Activated CD8-positive, alpha-beta memory T cell treated with anti-CD3 and anti-CD28 coated beads for 36 hours (primary cell): ENCODE measurements at regions not wholly inside any gene's neighbourhood (a gene's known extent, or its start where the extent isn't known, plus 50 kb on each side); places are given as distances from the start of the nearest gene placed in this dataset.
"Not testable (repeated sequence)": the region's sequence is repeated elsewhere in the genome, so short reads cannot be mapped to it uniquely, and the experiment has no call there.

ENCODE experiments used
- CTCF ChIA-PET: fragments of 350-600 bp; sonication (Branson Sonifier 250); formaldehyde crosslinking; loops from one replicate; lab custom pipeline; 2021; ENCODE audit warnings: antibody characterized with exemption; lab: Charles Lee
- POLR2A ChIA-PET: fragments of 350-600 bp; sonication (Branson Sonifier 250); formaldehyde crosslinking; loops from one replicate; lab custom pipeline; 2021; ENCODE audit warnings: antibody characterized with exemption; lab: Charles Lee

DNA sequence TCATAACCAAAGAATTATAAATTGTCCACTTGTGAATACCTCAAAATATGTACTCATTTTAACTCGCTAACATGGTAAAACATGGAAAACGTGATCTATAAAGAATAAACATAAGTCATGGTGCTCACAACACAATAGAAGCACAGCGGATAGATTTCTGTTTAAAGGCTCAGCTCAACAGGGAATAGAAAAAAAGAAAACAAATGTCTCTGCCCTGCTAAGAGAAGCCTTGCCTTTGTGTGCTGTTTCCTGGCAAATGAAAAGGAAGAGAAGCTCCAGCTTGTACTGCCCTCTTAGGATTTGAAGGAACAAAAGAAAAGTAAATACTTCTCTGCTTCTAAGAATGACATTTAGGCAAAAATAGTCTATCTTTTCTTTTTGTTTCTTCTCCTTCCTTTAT is 121.0 kb upstream of the KRR1 start:
- POLR2A ChIA-PET: interaction anchor here (0.6 kb wide), 1 partner anchor 302 kb away, joined by 8 read pairs; no protein-coding TSS in a partner anchor
- CTCF ChIA-PET: interaction anchor here (0.7 kb wide), 1 partner anchor 399 kb away, joined by 3 read pairs; the partner anchor contains the start of gene PHLDA1

GRCh38 chr12:75631831-75632230 is 120.4 kb upstream of the KRR1 start:
- CTCF ChIA-PET: no interaction called here

DNA sequence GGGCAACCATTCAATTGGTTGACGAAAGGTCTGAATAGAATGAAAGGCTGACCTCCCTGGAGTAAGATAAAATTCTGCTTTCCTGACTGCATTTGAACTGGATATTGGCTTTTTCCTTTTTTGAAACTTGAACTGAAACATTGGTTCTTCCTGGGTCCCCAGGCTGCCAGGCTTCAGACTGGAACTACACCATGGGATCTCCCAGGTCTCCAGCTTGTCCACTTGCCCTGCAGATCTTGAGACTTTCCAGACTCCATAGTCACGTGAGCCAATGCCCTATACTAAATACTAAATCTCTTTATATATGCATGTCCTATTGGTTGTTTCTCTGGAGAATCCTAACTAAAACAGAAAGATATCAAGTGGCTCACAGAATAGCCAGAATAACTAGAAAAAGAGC is 118.7 kb upstream of the KRR1 start:
- POLR2A ChIA-PET: no interaction called here
- CTCF ChIA-PET: no interaction called here

More at GRCh38 chr12:75631831-75632230, 120.4 kb upstream of the KRR1 start:
- POLR2A ChIA-PET: no interaction called here

- ChIA-PET POLR2A (no interaction called here), CTCF (interaction anchor here (1.5 kb wide), 1 partner anchor 70 kb away, joined by 3 read pairs; no protein-coding TSS in a partner anchor)
Measured at GRCh38 chr12:75628916-75629315, 117.5 kb upstream of the KRR1 start.

DNA sequence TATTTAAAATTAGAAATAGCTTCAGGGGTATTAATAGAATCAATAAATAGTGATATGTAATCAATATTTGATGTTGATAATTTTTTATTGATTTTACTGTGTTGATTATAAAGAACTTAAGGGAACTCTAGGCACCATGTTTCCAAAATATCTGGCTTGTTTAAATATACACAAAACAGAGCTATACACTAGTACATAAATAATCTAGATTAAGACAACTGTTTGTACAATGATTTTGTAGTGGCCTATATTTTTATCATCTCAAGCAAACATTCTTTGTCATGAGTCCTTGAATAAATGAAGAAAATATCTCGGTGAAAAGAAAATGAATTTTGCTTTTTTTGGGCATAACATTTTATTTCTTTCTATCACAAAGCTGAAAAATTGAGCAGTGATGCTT is 117.1 kb upstream of the KRR1 start:
- ChIA-PET POLR2A (no interaction called here), CTCF (interaction anchor here (1.5 kb wide), 1 partner anchor 70 kb away, joined by 3 read pairs; no protein-coding TSS in a partner anchor)

DNA sequence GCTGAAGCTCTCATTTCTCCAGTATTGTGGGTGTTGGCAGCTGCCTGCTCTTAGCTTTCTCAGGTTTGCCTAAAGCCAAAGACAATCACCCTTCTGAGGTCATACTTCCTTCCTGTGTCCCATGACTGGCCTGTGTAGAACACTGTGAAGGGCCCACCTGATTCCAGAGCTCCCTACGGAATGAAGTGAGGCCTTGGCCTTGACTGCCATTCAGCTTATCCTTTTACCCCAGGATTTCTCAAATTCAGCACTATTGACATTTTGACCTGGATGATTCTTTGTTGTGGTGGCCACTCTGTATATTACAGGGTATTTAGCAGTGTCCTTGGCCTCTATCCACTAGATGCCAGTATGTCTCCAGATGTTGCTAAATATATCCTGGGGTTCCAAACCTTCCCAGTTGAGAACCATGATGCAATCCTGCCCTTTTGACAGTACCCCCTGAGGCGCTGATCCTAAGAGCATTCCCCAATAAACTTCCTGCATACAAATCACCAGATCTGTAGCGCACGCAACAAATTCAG is 112.3 kb upstream of the KRR1 start:
- ChIA-PET POLR2A (no interaction called here), CTCF (no interaction called here)

DNA sequence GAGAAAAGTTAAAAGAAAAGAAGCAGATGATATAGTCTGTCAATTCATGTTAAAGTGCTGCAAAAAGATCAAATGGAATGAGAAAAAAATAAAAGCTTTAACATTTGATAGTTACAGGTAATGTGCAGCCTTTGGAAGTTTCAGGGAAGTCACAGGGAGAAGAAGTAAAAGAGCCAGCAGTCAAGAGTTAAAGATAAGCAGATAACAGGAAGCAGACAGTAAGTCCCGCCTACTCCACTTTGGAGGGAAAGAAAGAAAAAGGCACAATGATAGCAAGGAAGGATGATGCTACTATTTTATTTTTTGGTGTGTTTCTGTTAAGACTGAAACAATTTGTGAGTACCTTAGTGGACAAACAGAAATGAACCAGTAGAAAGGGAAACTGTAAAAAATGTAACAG is 111.1 kb upstream of the KRR1 start:
- CTCF ChIA-PET: no interaction called here
- POLR2A ChIA-PET: no interaction called here

DNA sequence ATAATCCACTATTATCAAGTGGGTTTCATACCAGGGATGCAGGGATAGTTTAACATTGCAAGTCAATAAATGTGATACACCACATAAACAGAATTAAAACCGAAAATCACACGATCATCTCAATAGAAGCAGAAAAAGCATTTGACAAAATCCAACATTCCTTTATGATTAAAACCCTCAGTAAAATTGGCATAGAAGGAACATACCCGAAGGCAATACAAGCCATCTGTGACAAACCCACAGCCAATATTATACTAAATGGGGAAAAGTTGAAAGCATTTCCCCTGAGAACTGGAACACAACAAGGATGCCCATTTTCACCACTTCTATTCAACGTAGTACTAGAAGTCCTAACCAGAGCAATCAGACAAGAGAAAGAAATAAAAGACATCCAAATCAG is 103.0 kb upstream of the KRR1 start:
- CTCF ChIA-PET, POLR2A ChIA-PET: not testable (repeated sequence)

- POLR2A ChIA-PET: no interaction called here
- CTCF ChIA-PET: no interaction called here
Measured at GRCh38 chr12:75613981-75614380, 102.6 kb upstream of the KRR1 start.

DNA sequence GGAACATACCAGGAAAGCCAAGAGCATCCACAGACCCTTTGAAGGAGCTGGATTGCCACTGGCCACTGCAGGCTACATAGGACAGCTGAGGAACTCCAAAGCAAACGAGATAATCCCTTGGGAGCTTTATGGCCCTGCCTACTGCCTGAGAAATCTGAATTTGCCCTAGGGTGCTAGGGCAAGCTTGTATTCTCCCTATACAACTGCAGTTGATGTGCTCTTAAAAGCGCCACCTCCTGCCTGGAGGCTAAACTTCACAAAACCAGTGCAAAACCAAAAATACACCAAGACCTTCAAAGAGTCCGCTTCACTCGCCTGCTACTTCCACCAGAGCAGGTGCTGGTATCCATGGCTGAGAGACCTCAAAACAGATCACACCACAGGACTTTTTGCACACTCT is 99.6 kb upstream of the KRR1 start:
- ChIA-PET CTCF (no interaction called here), POLR2A (no interaction called here)

- POLR2A ChIA-PET: no interaction called here
- CTCF ChIA-PET: interaction anchor here (0.6 kb wide), 1 partner anchor 23 kb away, joined by 3 read pairs; no protein-coding TSS in a partner anchor
Measured at GRCh38 chr12:75606956-75607355, 95.5 kb upstream of the KRR1 start.

GRCh38 chr12:75606151-75606550 is 94.7 kb upstream of the KRR1 start:
- ChIA-PET CTCF (no interaction called here), POLR2A (no interaction called here)

DNA sequence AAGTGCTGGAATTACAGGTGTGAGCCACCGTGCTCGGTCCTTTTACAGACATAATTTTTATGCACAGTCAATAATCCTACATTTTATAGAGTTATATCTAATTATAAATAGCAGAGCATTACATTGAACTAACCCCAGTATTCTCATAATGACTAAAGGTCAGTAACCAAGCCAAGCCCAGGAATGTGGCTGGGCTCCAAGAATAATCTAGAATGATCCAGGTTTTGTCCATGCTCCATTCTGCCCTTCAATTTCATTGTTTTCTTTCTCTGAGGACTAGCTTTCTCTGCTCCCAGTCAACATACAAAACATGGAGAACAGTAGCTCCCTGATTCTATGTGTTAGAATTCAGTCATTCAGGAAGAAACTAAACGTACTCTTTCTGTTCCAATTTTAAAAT is 92.1 kb upstream of the KRR1 start:
- ChIA-PET CTCF (no interaction called here), POLR2A (no interaction called here)

DNA sequence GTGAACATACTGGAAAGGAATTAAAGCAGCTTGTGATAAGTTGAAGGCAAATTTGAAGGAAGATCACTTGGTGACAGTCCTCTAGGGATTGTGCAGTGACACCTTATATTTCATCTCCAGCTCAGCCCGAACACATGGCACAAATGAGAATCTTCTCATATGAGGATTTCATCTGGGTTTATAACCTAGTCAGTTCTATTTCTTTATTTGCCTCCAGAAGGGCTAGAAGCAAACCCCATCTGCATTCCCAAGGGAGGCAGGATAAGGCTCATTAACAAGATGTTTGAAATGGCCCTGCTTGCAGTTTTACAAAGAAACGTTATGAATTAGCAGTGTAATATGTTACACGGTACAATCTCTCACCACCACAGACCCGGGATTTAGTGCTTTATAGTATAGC is 90.7 kb upstream of the KRR1 start:
- ChIA-PET CTCF (no interaction called here), POLR2A (no interaction called here)

GRCh38 chr12:75600146-75600545 is 88.7 kb upstream of the KRR1 start:
- CTCF ChIA-PET: interaction anchor here (0.6 to 1.3 kb wide), 2 partner anchors 17 to 841 kb away, joined by 3 to 4 read pairs; no protein-coding TSS in a partner anchor
- POLR2A ChIA-PET: no interaction called here

DNA sequence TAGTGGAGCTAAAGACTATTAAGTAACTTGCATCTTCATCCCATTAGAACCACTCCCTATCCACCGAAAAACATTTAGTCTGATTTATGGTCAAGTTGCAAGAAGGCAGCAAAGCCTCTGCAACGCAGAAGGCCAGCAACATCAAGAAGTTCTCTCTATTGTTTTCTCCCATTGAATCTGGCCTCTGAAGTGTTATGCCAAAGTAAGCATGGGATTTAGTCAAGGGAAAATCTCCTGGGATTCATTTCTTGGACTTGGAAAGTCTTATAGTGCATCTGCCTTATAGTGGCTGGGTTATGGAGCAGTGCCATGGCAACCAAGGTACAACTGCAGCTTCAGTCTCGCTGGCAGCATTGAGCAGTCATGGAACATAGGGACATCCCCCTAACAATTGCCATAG is 87.7 kb upstream of the KRR1 start:
- CTCF ChIA-PET: no interaction called here
- POLR2A ChIA-PET: no interaction called here

DNA sequence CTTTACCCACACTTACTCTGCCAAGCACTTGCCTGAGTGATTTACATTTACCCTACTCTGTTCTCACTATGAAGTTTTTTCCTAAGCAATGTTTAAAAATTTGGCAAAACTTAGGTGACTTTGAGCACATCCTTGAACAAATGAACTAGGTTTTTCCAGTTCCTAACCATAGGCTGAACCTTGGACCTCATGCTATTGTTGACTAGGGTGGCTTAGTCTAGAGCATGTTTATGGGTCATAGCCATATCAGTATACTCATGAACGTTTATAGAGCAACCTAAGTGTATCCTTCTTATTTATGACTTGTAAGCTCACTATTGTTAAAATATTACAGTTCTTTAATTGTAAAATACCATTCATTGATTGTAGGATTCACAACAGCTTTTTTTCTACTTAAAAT is 85.0 kb upstream of the KRR1 start:
- CTCF ChIA-PET: no interaction called here
- POLR2A ChIA-PET: no interaction called here

DNA sequence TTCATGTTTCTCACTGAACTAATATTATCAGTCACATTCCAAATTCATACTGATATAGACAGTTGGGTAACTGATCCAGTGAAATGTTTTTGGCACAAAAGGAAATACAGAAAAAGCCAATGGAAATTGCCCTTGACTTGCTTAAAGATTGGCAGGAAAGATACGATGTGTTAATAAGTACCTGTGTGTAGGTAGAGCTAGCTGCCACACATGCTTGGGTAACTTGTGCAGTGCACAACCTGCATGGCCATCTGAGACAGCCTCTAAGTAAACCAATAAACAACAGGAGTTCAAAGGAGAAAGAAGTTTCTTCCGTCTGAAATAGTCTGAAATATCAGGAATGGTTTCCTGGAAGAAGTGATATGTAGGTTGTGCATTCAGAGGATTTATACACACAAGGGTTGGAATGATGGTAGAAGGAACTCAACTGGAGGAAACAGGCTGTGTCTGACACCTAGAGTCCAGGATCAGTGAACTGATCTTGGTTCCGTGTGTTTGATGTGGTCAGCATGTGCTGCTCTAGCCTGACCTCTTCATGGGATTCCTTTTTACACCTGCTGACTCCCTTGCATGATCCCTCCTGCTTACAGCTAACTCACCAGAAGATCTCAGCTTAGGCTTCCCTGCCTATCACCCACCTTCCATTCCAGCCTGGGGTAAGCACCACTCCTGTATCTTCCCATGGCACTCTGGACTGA is 81.4 kb upstream of the KRR1 start:
- ChIA-PET CTCF (no interaction called here), POLR2A (no interaction called here)

DNA sequence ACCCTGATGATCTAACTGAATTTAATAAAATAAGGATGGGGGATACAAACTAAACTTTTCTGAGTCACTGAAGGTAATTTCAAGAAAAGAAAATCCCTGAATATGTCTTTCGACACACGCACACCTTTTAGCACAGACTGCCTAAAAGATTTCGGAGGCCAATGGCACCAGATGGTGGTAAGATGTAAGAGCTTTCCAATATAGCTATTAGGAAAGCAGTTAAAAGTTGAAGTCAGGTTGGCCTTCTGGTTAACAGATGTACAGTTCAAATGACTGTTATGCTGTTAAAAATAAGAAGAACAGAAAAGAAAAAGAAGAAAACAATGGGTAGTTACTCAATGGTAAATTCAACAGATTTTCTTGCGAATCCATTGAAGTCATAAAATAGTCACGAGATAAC is 80.7 kb upstream of the KRR1 start:
- POLR2A ChIA-PET: no interaction called here

GRCh38 chr12:75591628-75592027 is 80.2 kb upstream of the KRR1 start:
- ChIA-PET POLR2A (no interaction called here), CTCF (no interaction called here)

More for the DNA sequence above, 80.7 kb upstream of the KRR1 start:
- CTCF ChIA-PET: no interaction called here

GRCh38 chr12:75589801-75590200 is 78.4 kb upstream of the KRR1 start:
- ChIA-PET POLR2A (no interaction called here), CTCF (no interaction called here)
